GM21447 (cell line): ENCODE measurements at regions not wholly inside any gene's neighbourhood (a gene's known extent, or its start where the extent isn't known, plus 50 kb on each side); places are given as distances from the start of the nearest gene placed in this dataset.

ENCODE experiments used
- ATAC-seq: cut with Tn5 transposase; IDR thresholded peaks from one replicate; pipeline ENCODE4 v1.9.1; 2021; ENCODE audit not compliant: unreplicated experiment

DNA sequence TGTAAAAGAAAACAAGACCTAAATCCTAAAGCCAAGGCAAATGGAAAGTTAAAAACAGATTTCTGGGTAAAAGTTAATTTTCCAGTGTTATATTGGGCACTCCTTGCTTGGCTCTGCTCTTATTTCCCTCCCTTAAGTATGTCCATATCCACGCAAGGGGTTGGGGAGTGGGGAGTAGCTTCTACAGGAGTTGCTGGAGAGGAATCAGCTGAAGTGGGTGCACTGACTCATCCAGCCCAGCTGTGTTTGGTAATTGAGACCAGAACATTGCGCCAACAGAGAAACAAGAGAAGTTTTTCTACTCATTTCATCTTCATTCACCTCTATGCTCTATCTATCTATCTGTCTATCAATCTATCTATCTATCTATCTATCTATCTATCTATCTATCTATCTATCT, 298.4 kb upstream of the PDGFD start:
- ATAC-seq: no peak

DNA sequence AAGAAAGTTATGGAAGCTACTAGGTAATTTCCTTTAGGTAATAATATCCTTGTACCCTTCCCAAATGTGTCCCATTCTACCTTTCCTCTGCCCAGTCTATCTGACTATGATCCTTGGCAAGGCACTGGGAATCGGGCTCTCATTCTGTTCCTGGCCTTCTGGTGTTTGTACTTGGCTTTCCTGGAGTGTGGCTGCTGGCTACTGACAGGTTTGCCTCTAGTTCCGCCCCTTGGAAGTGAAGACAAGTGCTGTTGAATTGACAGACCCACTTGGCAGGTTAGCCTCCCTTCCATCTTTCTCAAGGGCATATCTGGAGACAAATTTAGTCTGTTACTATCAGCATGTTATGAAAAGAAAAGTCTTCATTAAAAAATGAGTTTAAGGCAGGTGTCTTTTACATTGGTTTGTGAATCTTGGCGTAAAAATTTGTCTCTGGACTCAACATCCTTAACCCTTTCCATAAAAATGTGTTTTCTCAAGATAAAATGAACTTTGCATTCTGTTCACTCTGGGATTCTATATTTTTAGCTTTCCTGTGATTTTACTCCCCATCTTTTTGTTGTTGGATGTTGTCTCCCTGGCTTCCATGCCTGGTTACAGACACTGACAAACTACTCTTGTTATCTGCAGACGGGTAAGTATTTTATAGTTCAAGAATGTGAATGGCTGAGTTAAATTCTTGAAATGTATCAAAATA, 287.4 kb upstream of the PDGFD start:
- ATAC-seq: no peak

DNA sequence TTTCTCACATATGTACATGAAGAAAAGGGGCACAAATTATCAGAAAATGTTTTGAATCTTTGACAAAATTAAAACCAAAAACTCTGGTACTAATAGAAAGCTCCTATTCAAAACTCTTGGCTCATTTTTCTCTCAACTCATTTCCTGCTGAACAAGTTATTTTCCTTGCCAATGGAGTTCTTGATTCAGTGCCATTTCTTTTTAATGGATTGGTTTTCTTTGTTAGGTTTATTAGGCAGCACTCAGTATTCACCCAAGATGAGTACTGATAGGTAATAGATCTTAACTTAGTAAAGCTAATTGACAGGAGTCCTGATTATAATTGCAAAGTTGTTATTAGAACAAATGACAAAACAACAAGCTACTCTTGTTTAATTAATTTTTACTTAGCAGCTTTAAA, 279.4 kb upstream of the PDGFD start:
- no peak for ATAC-seq

DNA sequence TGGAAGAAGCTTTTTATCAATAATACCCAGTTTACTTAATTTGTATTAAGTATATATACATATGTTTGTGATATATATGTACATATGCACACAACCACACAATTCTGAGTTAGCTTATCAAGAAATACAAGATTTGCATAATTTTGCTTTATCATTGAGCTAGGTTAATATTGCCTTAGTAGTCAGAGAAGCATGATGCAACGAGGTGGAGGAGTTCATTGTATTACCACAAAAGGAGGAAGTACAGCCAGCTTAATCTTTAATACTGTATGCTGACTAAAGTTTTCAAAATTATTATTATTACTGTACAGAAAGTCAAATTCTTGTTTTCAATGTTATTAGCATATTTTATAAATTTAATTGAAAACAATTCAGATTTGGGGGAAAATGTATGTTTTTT, 278.4 kb upstream of the PDGFD start:
- ATAC-seq: no peak

DNA sequence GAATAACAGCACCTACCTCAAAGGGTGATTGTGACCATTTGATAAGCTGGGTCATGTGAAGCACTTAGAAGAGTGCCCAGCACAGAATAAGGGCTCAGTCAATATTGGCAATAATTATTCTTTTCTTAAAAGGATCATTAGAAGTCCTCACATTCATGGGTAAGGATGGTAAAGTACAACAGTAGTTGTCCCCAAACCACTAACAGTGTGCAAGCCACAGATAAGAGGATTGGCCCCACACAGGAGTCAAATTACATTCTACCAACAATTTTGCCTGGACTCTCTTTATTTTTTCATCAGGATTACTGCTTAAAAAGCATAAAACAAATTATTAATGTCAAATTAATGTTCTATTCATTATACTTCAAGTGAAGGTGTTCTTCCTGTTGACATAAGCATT, 271.5 kb upstream of the PDGFD start:
- ATAC-seq: no peak

DNA sequence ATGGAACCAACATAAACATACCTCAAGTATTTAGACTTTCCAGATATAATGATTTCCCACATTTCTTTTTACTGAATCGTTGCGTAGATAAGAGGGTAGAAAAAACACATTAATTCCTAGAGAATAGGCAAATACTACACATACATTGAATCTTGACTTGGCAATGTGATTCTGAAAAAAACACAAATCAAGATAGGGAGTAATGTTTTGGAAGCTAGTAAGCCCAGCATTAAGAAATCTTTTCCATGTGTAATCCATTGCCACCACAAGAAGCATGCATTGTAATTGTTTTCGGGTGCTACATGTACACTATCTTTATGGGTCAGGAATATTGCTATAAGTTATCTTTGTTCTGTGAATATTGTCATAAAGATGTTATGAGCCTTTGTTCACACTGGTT, 269.8 kb upstream of the PDGFD start:
- ATAC-seq: no peak

DNA sequence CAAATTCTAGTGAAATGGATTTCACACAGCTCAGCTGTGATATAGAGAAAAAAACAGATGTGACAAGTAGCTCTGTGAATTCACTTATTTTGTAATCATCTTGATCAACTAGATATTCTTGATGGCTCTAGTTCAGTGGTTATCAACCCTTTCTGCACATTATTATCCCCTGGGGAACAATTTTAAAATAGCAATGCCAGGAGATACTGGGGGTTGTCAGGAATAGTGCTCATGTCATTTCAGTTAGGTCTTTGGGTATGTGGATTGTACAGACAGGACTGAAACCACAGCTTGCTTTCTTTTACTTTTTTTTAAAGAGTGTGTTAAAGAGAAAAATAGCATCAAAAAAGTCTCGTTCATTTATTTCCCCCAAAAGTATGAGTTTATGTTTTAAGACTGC, 269.0 kb upstream of the PDGFD start:
- no peak for ATAC-seq

DNA sequence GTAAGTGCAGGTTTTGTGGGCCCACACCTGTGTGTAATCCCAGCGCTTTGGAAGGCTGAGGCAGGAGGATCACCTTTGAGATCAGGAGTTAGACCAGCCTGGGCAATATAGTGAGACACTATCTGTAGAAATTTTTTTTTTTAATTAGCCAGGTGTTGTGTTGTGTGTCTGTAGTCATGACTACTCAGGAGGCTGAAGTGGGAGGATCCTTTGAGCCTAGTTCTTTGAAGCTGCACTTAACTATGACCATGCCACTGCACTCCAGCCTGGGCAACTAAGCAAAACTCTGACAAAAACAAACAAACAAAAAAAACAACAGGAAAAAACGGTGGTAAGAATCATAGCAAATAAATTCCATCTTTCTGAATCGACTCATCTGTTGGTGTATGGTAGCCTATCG, 268.6 kb upstream of the PDGFD start:
- no peak for ATAC-seq

DNA sequence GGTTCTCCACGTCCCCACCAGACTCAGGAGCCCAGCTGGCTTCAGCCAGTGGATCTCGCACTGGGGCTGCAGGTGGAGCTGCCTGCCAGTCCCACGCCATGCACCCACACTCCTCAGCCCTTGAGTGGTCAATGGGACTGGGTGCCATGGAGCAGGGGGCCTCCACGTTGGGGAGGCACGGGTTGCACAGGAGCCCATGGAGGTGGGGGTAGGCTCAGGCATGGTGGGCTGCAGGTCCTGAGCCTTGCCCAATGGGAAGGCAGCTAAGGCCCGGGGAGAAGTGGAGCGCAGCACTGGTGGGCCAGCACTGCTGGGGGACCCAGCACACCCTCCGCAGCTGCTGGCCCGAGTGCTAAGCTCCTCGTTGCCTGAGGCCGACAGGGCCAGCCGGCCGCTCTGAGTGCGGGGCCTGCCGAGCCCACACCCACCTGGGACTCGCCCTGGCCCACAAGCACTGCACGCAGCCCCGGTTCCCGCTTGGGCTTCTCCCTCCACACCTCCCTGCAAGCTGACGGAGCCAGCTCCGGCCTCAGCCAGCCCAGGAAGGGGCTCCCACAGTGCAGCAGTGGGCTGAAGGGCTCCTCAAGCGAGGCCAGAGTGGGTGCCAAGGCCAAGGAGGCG, 258.5 kb upstream of the PDGFD start:
- ATAC-seq: no peak

DNA sequence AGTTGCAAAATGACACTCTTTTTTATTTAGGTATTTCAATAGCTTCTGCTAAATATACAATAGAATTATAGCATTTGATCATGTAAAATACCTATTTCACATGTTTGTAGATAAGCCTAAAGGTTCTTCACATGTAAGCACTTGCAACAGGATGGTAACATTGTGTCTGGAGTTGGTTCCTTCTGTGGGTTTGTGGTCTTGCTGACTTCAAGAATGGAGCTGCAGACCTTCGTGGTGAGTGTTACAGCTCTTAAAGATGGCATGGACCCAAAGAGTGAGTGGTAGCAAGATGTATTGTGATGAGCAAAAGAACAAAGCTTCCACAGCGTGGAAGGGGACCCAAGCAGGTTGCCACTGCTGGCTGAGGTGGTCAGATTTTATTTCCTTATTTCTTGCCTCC, 246.4 kb upstream of the PDGFD start:
- no peak for ATAC-seq

DNA sequence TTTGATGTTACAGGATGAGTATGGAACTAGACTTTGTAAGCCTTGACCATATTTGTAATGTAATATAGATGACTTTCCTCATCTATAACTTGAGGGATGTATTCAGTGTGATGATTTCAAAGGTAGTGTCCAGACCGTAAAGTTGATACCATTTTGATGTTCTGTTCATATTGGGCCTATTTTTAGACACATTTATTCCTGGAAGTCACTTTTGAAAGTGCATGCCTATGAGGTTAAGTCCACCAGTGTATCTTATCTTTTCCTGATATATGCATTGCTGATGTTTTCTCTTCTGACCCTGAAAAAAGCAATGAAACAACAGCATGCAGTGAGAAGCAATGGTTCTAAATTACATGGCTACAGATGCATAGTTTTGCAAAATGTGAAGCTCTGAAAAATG, 244.7 kb upstream of the PDGFD start:
- ATAC-seq: no peak

DNA sequence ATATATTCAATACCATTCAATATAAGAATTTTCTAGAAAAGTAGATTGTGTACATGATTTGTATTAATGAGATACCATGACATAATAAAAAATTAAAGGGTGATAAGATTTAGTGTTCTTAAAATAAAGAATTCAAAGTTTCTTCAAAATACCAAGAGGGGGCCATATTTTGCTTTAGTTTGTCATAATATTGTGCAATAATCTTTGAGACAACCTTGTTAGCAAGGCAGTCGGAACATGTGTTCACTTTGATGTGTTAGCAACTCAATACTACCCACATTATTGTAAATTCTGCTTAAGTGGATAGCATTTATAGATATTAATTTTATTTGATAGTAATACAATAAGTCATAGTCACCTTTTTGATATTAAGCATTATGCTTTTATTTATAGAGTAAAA, 241.3 kb upstream of the PDGFD start:
- ATAC-seq: no peak

DNA sequence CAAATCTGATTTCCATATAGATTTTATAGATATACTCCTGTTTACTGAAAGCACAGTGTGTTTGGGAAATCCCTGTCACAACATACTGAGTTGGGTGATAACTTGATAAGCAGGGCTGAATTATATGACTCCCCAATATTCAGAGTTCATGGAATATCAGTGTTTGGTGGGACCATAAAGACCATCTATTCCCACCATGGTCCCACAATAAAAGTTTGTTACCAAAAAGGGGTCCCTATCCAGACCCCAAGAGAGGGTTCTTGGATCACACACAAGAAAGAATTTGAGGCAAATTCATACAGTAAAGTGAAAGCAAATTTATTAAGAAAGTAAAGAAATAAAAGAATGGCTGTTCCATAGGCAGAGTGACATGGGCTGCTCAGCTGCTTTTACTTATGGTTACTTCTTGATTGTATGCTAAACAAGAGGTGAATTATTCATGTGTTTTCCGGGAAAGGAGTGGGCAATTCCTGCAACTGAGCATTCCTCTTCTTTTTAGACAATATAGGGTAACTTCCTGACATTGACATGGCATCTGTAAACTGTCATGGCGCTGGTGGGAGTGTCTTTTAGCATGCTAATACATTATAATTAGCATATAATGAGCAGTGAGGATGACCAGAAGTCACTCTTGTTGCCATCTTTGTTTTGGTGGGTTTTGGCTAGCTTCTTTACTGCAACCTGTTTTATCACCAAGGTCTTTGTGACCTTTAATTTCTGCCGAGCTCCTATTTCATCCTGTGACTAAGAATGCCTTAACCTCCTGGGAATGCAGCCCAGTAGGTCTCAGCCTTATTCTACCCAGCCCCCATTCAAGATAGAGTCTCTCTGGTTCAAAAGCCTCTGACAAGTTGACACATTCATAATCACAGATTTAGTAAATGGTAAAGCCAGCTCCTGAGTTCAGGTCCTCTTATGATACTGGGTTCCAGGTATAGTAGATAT, 240.6 kb upstream of the PDGFD start:
- ATAC-seq: no peak

DNA sequence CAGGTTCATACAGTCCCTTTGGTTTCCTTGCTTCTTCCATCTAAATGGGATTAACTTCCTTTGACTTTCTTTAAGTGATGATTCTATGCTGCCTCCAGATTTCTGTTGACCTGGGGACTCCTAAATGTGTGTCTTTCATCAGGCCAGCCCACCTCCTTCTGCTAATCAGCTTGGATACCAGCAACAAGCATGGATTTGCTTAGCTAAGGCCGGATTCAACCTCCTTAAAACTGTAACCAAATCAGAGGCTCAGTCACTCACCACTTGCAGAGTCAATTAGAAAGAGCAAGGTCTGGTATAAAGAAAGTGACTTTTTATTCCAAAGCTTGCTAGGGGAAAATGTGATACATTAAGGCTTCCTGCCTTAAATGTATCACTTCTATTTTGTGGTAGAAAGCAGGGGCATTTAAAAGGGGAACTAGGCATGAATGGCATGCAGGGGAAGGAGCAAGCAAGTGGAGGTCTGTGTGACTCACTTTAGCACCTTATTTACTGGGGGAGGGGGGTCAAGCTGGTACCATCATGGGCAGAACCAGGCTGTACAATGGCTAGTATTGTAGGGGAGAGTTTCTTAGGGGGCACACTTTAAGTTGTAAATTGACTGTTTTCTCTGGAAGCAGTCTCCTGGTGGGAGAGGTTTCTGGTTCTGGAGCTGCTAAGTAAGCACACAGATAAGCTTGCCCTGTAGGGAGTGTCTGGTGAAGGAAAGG, 239.0 kb upstream of the PDGFD start:
- no peak for ATAC-seq

DNA sequence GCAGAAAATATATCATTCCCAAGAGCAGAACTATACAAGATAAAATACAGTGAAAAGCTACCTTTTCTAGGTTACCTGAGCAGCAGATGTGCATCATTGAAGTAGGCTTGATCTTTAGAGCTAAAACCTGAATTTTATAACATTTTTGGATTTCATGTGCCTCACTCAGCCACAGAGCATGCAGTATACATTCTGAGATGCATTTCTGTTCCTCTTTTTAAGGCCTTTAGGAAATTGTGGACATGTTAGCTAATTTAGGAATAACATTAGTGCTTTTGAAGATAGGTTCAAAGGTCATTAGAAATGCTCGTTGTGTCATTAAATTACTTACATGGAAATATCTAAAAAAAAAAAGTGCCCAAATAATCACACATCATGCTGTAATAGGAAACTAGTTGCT, 230.6 kb upstream of the PDGFD start:
- no peak for ATAC-seq

DNA sequence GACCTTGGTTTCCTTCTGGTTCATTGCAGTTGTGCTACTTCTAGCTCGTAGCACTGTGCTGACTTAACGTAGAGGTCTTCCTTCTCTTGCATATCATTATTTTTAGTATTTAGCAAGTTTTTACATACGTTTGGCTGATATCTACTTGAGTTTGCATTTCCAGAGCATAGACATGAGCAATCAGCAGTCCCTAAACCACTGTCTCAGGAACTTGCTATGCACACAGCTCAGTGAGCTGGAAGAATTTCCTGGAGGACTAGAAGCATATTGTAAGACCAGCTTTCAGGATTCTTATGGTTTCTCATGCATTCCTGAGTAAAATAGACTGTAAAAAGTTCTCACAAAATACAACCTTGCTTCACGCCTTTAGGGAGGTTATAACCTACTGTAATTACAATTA, 226.7 kb upstream of the PDGFD start:
- ATAC-seq: no peak

DNA sequence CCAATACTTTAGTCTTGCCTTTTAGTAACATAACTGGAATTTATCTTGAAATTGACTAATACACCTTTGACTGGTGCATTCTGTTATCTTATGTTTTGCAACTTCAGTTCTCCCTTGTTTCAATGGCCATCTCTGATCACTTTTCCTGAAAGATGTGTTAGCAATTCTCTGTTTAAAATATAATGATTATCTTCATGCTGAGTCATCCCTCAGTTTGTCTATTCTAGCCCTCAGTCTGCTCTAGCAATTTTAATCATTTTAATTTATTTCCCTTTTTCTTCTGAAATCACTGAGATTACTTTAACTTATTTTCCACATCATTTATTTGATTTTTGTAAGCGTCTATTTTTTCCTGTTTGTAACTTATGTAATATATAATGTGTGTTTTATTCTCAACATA, 221.9 kb upstream of the PDGFD start:
- no peak for ATAC-seq

DNA sequence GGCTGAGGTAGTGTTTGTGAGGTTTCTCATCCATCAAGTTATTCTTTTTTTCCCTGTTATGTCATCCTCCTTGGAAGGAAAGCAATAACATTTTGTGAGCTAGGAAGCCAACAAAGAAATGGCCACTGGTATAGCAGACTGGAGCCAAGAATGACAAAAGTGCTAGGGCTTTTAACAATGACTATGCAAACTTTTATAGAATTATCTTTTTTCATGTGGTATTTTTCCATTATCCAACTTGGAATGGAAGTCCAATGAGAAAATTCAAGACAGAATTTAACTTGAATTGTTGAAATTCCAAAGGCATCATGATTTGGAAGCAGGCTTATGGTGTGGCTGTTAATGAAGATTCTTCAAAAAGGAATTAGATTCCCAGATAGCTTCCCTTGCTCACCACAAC, 216.4 kb upstream of the PDGFD start:
- ATAC-seq: no peak

DNA sequence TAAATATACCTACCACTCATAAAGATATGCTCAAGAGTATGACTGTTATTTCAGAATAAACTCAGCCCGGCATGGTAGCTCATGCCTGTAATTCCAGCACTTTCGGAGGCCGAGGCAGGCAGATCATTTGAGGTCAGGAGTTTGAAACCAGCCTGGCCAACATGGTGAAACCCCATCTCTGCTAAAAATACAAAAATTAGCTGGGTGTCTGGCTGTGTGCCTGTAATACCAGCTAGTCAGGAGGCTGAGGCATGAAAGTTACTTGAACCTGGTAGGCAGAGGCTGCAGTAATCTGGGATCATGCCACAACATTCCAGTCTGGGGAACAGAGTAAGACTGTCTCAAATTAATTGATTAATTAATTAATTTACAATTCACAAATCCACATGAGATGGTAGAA, 208.2 kb upstream of the PDGFD start:
- ATAC-seq: no peak

DNA sequence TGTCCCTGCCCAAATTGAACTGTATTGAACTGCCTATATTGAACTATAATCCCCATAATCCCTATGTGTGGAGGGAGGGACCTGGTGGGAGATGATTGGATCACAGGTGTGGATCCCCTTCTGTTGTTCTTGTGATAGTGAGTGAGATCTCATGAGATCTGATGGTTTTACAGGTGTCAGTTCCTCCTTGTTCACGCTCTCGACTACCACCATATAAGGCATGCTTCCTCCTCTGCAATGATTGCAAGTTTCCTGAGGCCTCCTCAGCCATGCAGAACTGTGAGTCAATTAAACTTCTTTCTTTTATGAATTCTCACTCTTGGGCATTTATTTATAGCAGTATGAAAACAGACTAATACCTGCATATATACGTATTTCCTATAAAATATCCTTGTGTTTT, 206.5 kb upstream of the PDGFD start:
- ATAC-seq: no peak

DNA sequence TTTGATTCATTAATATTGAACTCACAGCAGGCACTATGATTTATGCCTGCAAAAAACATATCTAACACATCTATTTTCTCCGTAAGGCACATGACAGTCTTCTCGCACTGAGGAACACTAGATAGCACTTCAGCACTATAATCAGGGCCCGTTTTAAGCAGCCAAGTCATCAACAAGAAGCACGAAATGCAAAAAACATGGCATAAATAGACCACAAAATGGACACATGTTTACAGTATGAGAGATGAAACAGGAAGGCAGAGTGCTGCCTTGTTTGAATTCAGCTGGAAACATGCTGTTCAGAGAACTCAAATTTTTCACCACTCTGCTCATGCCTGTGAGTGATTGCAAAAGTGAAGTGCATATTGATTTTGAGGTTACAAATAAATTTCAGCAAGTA, 205.8 kb upstream of the PDGFD start:
- no peak for ATAC-seq
